ENCODE measurements at regions not wholly inside any gene's neighbourhood (a gene's known extent, or its start where the extent isn't known, plus 50 kb on each side); places are given as distances from the start of the nearest gene placed in this dataset.
A peak's percentile ranks its signal among the peaks of the same experiment; 100 is the strongest.

GRCh38 chr5:71783891-71784290, 64.8 kb downstream of the CARTPT start:
- no peak overlapping the region for H3K4me2 ChIP-seq (ENCODE audit: low read depth, low read length)
- intact Hi-C loops (cut with micrococcal nuclease) = loop anchor here (1.0 to 2.0 kb wide), 4 partner anchors 234 to 741 kb away; no protein-coding TSS in a partner anchor
- H3K27me3 ChIP-seq (ENCODE audit: control insufficient read depth, insufficient read depth, low read length) = peaks cover 14% of the 10 kb centered on the region
- 100% methylated on average over 1 of the region's 6 CpGs; no CpG with 5 or more reads in 1 of the 2 experiments for WGBS, 2 experiments (ENCODE audit: extremely low coverage in 2 of 2, insufficient read length in 1 of 2)
- no peak overlapping the region for H4K5ac ChIP-seq (ENCODE audit: low read depth, low read length)
- POLR2A ChIA-PET (ENCODE audit: unreplicated experiment) = no interaction called here
- H3K79me1 ChIP-seq (ENCODE audit: low read depth in 1 of 2, low read length in 2 of 2) = no peaks in the 10 kb centered on the region
- no peak for TF ChIP-seq FOS (IDR thresholded peaks at IDR 0.05; ENCODE audit: low read depth, low read length)
- TF ChIP-seq CTCF (conservative IDR thresholded peaks at IDR 0.05; ENCODE audit: low read depth, low read length) = no peak
- TF ChIP-seq MAFK (IDR thresholded peaks at IDR 0.05; ENCODE audit: low read depth, low read length) = no peak
- no peak for TF ChIP-seq BHLHE40 (IDR thresholded peaks at IDR 0.05; ENCODE audit: low read depth, low read length)
- no peak for TF ChIP-seq SMC3 (IDR thresholded peaks at IDR 0.05; ENCODE audit: low read depth, low read length)
- TF ChIP-seq CHD1 (IDR thresholded peaks at IDR 0.05; ENCODE audit: low read depth, low read length) = no peak
- no peak for TF ChIP-seq ELK1 (IDR thresholded peaks at IDR 0.05; ENCODE audit: borderline replicate concordance, low read depth, low read length)
- TF ChIP-seq POLR2A (IDR thresholded peaks at IDR 0.05; ENCODE audit: low read depth, low read length) = no peak
- no peak for TF ChIP-seq RCOR1 (IDR thresholded peaks at IDR 0.05; ENCODE audit: insufficient replicate concordance, low read length)
- no peak for TF ChIP-seq RFX5 (IDR thresholded peaks at IDR 0.05; ENCODE audit: low read depth, low read length)
- no peak for TF ChIP-seq USF2 (IDR thresholded peaks at IDR 0.05; ENCODE audit: low read depth, low read length)
- no peak for TF ChIP-seq MAZ (IDR thresholded peaks at IDR 0.05; ENCODE audit: borderline replicate concordance, low read depth, low read length)
- TF ChIP-seq NFE2L2 (IDR thresholded peaks at IDR 0.05; ENCODE audit: low read depth, low read length) = no peak
- TF ChIP-seq RAD21 (IDR thresholded peaks at IDR 0.05; ENCODE audit: low read length) = no peak
- TF ChIP-seq CEBPB (IDR thresholded peaks at IDR 0.05; ENCODE audit: low read depth, low read length) = no peak
- no peak for TF ChIP-seq MXI1 (IDR thresholded peaks at IDR 0.05; ENCODE audit: borderline replicate concordance, low read depth, low read length)
- peaks cover 2% of the 10 kb centered on the region; the same call in 1 of the 2 replicates for H3K4me1 ChIP-seq (ENCODE audit: control insufficient read depth, insufficient read depth, low read length)
- H3K36me3 ChIP-seq (ENCODE audit: control insufficient read depth, insufficient read depth, low read length) = no peaks in the 10 kb centered on the region
- H2AK5ac ChIP-seq (ENCODE audit: low read depth, low read length) = no peak overlapping the region
- H3K9me3 ChIP-seq (ENCODE audit: control insufficient read depth, insufficient read depth, low read length) = no peaks in the 10 kb centered on the region
- CTCF ChIA-PET = interaction anchor here (0.6 to 0.9 kb wide), 2 partner anchors 9 to 95 kb away, joined by 3 read pairs; no protein-coding TSS in a partner anchor
- in situ Hi-C loops (cut with MboI; ENCODE audit: low sequenced_read_pairs) = loop anchor here (5.0 kb wide), 1 partner anchor 523 kb away; no protein-coding TSS in a partner anchor
- H4K8ac ChIP-seq (ENCODE audit: low read depth in 2 of 2, low read length in 2 of 2) = 0 out of 4 replicates have a peak overlapping the region, but pooled peaks of 1 of the 2 experiments have one; percentile 2
- ATAC-seq (ENCODE audit: low read depth) (no peak), DNase-seq (no peak)
- H2BK120ac ChIP-seq (ENCODE audit: low read depth, low read length) = no peak overlapping the region
- no peak overlapping the region for H3K18ac ChIP-seq (ENCODE audit: low read depth, low read length)
- H3K4ac ChIP-seq (ENCODE audit: low read depth, low read length) = no peak overlapping the region
- no peaks in the 10 kb centered on the region for H4K20me1 ChIP-seq (ENCODE audit: insufficient read depth, low read length)
- H3K23ac ChIP-seq (ENCODE audit: low read depth, low read length) = no peak overlapping the region
- no peak overlapping the region for H2AK9ac ChIP-seq (replicated peaks; ENCODE audit: low read depth, low read length, poor library complexity)
- H3K27ac ChIP-seq (ENCODE audit: insufficient read depth, low read length) = no peak overlapping the region
- H3K9me1 ChIP-seq (ENCODE audit: insufficient read depth, low read length) = no peaks in the 10 kb centered on the region
- no peak overlapping the region for H4K91ac ChIP-seq (ENCODE audit: insufficient read depth, low read depth, low read length)
- no peak overlapping the region for H3K4me3 ChIP-seq (ENCODE audit: insufficient read depth, low read depth, low read length)
- H2BK15ac ChIP-seq (ENCODE audit: low read depth, low read length) = peak overlapping the region; percentile 40; the same call in 1 of the 3 replicates
- H3K56ac ChIP-seq (ENCODE audit: extremely low read depth, insufficient read depth, low read length) = no peak overlapping the region
- H3K9ac ChIP-seq (ENCODE audit: low read depth, low read length) = no peak overlapping the region
- no TSS peak for BruUV-seq (replicated peaks)
- H2AFZ ChIP-seq (replicated peaks; ENCODE audit: low read length, poor library complexity) = peak overlapping the region; percentile 60
- H2BK20ac ChIP-seq (ENCODE audit: low read depth, low read length) = no peak overlapping the region
- no peak overlapping the region for H2BK5ac ChIP-seq (ENCODE audit: low read depth, low read length, poor library complexity, severe bottlenecking)
- dilution Hi-C loops (cut with HindIII; ENCODE audit: low sequenced_read_pairs, unreplicated experiment) = no loop called here
- no peak overlapping the region for H3K14ac ChIP-seq (replicated peaks; ENCODE audit: low read depth, low read length)

Measured in IMR-90 (cell line).